ENCODE measurements at regions not wholly inside any gene's neighbourhood (a gene's known extent, or its start where the extent isn't known, plus 50 kb on each side); places are given as distances from the start of the nearest gene placed in this dataset.

GRCh38 chr7:53993224-53993623 lies 549.0 kb upstream of the VSTM2A start:
- TF ChIP-seq EZH2 (IDR thresholded peaks at IDR 0.05; ENCODE audit: insufficient read depth, poor library complexity, severe bottlenecking) = no peak
- TF ChIP-seq EZH2phosphoT487 (IDR thresholded peaks at IDR 0.05; ENCODE audit: insufficient read depth, low read depth) = no peak
